ENCODE measurements at regions not wholly inside any gene's neighbourhood (a gene's known extent, or its start where the extent isn't known, plus 50 kb on each side); places are given as distances from the start of the nearest gene placed in this dataset.

GRCh38 chr3:189100866-189101265, 70.9 kb upstream of the TPRG1 start:
- no peak for DNase-seq
- 89 to 94% methylated on average over 2 of the region's 2 CpGs for WGBS, 2 donors (ENCODE audit: low coverage in 1 of 2)
- H3K27me3 ChIP-seq: no peaks in the 10 kb centered on the region
- in situ Hi-C loops (cut with MboI; ENCODE audit: low pct_ligation_motif_present in 1 of 4, low pct_unique_long_range_greater_than_20kb in 1 of 4, low sequenced_read_pairs in 3 of 4) (no loop called here), intact Hi-C loops (cut with DNase I; ENCODE audit: low total_unique reads) (no loop called here)
- H3K27ac ChIP-seq: no peak overlapping the region
- no peaks in the 10 kb centered on the region for H3K4me1 ChIP-seq
- H3K9me3 ChIP-seq: no peaks in the 10 kb centered on the region
- H3K4me3 ChIP-seq: no peak overlapping the region
- no peak for TF ChIP-seq POLR2A (IDR thresholded peaks at IDR 0.05)
- no peak for TF ChIP-seq CTCF (IDR thresholded peaks at IDR 0.05)
- TF ChIP-seq POLR2AphosphoS5 (IDR thresholded peaks at IDR 0.05): no peak
- H3K36me3 ChIP-seq: no peaks in the 10 kb centered on the region

GRCh38 chr3:189101594-189101993, 70.2 kb upstream of the TPRG1 start:
- in situ Hi-C loops (cut with MboI; ENCODE audit: low pct_ligation_motif_present in 1 of 4, low pct_unique_long_range_greater_than_20kb in 1 of 4, low sequenced_read_pairs in 3 of 4): no loop called here
- TF ChIP-seq EP300 (IDR thresholded peaks at IDR 0.05; ENCODE audit: low read depth): no peak
- no peak for TF ChIP-seq POLR2A (IDR thresholded peaks at IDR 0.05)
- no peak for TF ChIP-seq POLR2AphosphoS5 (IDR thresholded peaks at IDR 0.05)
- no peak for TF ChIP-seq CTCF (IDR thresholded peaks at IDR 0.05)
- Histone ChIP-seq H3K4me1 (no peaks in the 10 kb centered on the region), H3K4me3 (no peak overlapping the region), H3K27ac (no peak overlapping the region), H3K27me3 (no peaks in the 10 kb centered on the region), H3K36me3 (no peaks in the 10 kb centered on the region), H3K9me3 (no peaks in the 10 kb centered on the region)
- WGBS, 2 donors (ENCODE audit: low coverage in 1 of 2): 95 to 100% methylated on average over 1 to 2 of the region's 2 CpGs
- intact Hi-C loops (cut with DNase I; ENCODE audit: low total_unique reads): no loop called here
- no peak for DNase-seq

GRCh38 chr3:189103208-189103607, 68.6 kb upstream of the TPRG1 start:
- intact Hi-C loops (cut with DNase I; ENCODE audit: low total_unique reads): no loop called here
- Histone ChIP-seq H3K4me1 (no peaks in the 10 kb centered on the region), H3K27me3 (no peaks in the 10 kb centered on the region), H3K9me3 (no peaks in the 10 kb centered on the region), H3K36me3 (no peaks in the 10 kb centered on the region), H3K27ac (no peak overlapping the region), H3K4me3 (no peak overlapping the region)
- DNase-seq: no peak
- in situ Hi-C loops (cut with MboI; ENCODE audit: low pct_ligation_motif_present in 1 of 4, low pct_unique_long_range_greater_than_20kb in 1 of 4, low sequenced_read_pairs in 3 of 4): no loop called here
- TF ChIP-seq CTCF (IDR thresholded peaks at IDR 0.05) (no peak), EP300 (IDR thresholded peaks at IDR 0.05; ENCODE audit: low read depth) (no peak), POLR2AphosphoS5 (IDR thresholded peaks at IDR 0.05) (no peak), POLR2A (IDR thresholded peaks at IDR 0.05) (no peak)
- WGBS, 2 donors (ENCODE audit: low coverage in 1 of 2): 78 to 89% methylated on average over 1 of the region's 1 CpG

- Histone ChIP-seq H3K4me1 (no peaks in the 10 kb centered on the region), H3K9me3 (no peaks in the 10 kb centered on the region), H3K36me3 (no peaks in the 10 kb centered on the region), H3K27ac (no peak overlapping the region), H3K27me3 (no peaks in the 10 kb centered on the region), H3K4me3 (no peak overlapping the region)
- intact Hi-C loops (cut with DNase I; ENCODE audit: low total_unique reads): no loop called here
- DNase-seq: no peak
- WGBS, 2 donors (ENCODE audit: low coverage in 1 of 2): 17 to 69% methylated on average over 1 of the region's 1 CpG
- no peak for TF ChIP-seq POLR2AphosphoS5 (IDR thresholded peaks at IDR 0.05)
- no peak for TF ChIP-seq POLR2A (IDR thresholded peaks at IDR 0.05)
- TF ChIP-seq CTCF (IDR thresholded peaks at IDR 0.05): no peak
- no peak for TF ChIP-seq EP300 (IDR thresholded peaks at IDR 0.05; ENCODE audit: low read depth)
- in situ Hi-C loops (cut with MboI; ENCODE audit: low pct_ligation_motif_present in 1 of 4, low pct_unique_long_range_greater_than_20kb in 1 of 4, low sequenced_read_pairs in 3 of 4): no loop called here
These were observed 63.7 kb upstream of the TPRG1 start for GRCh38 chr3:189108067-189108466.
